Fibroblast of pulmonary artery (primary cell): ENCODE measurements at regions not wholly inside any gene's neighbourhood (a gene's known extent, or its start where the extent isn't known, plus 50 kb on each side); places are given as distances from the start of the nearest gene placed in this dataset.

Experiments used
- DNase-seq: peaks from one replicate; pipeline ENCODE4 v3.0.0-alpha.2; 2010; ENCODE audit warnings: low read depth
- H3K4me3 ChIP-seq: replicated peaks from 2 replicates; pipeline ENCODE4 v1.5.1; 2011; ENCODE audit warnings: low read depth, mild to moderate bottlenecking, control low read depth, low read length, moderate library complexity
- TF ChIP-seq, protein P1 (sequence below): IDR thresholded peaks from 2 replicates; pipeline ENCODE4 v1.5.1; 2011; ENCODE audit warnings: mild to moderate bottlenecking, control low read depth, low read length, inconsistent platforms; ENCODE audit errors: missing control alignments

DNA sequence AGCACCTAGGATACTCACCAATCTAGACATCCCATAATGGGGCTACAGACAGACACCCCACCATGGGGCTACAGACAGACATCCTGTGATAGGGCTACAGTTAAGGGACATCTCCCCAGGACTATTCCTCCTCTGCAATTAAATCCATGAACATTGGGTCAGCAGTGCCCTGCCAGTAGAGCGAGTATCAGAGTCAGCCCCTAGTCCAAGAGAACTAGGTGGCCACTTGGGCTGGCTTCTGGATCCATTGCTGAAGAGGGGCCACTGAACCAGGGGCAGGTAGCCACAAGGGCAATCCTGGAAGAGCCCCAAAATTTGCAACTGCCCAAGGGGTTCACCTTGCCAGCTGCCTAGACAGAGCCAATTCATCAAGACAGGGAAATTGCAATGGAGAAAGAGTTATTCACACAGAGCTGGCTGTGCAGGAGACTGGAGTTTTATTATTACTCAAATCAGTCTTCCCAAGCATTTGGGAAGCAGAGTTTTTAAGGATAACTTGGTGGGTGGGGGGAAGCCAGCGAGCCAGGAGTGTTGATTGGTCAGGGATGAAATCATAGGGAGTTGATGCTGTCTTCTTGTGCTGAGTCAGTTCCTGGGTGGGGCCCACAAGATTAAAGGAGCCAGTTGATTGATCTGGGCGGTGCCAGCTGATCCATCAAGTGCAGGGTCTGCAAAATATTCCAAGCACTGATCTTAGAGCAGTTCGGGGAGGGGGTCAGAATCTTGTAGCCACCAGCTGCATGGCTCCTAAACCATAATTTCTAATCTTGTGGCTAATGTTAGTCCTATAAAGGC is 170.2 kb upstream of the SMAD3 start:
- H3K4me3 ChIP-seq = no peak overlapping the region
- DNase-seq = no peak
- TF ChIP-seq, protein P1, sequence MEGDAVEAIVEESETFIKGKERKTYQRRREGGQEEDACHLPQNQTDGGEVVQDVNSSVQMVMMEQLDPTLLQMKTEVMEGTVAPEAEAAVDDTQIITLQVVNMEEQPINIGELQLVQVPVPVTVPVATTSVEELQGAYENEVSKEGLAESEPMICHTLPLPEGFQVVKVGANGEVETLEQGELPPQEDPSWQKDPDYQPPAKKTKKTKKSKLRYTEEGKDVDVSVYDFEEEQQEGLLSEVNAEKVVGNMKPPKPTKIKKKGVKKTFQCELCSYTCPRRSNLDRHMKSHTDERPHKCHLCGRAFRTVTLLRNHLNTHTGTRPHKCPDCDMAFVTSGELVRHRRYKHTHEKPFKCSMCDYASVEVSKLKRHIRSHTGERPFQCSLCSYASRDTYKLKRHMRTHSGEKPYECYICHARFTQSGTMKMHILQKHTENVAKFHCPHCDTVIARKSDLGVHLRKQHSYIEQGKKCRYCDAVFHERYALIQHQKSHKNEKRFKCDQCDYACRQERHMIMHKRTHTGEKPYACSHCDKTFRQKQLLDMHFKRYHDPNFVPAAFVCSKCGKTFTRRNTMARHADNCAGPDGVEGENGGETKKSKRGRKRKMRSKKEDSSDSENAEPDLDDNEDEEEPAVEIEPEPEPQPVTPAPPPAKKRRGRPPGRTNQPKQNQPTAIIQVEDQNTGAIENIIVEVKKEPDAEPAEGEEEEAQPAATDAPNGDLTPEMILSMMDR = no peak

- DNase-seq = no peak
- TF ChIP-seq, protein P1 = no peak
- no peak overlapping the region for H3K4me3 ChIP-seq
Observed at GRCh38 chr15:66895794-66896453, 169.5 kb upstream of the SMAD3 start.

DNA sequence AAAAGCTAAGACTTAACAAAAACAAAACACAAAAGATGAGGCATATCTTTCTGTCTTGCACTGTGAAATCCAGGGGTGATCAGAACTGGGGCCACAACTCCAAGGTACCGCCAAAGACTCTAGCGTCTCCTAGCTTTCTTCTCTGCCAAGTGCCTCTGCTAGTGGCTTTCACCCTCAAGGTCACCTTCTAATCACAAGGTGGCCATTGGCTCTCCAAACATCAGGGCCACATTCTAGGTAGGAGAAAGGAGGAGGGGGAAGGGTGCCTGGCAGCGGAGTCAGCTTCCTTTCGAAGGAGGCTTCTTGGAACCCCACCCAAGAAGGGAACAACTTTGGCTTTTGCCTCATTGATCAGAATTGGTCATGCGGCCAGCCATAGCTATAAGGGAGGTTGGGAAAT is 168.8 kb upstream of the SMAD3 start:
- TF ChIP-seq, protein P1 = no peak
- no peak overlapping the region for H3K4me3 ChIP-seq
- DNase-seq = no peak

GRCh38 chr15:66897416-66897815 is 168.0 kb upstream of the SMAD3 start:
- no peak overlapping the region for H3K4me3 ChIP-seq
- DNase-seq = no peak
- TF ChIP-seq, protein P1 = no peak

- DNase-seq = no peak
- H3K4me3 ChIP-seq = no peak overlapping the region
- TF ChIP-seq, protein P1 = no peak
Observed at GRCh38 chr15:66897971-66898370, 167.4 kb upstream of the SMAD3 start.

DNA sequence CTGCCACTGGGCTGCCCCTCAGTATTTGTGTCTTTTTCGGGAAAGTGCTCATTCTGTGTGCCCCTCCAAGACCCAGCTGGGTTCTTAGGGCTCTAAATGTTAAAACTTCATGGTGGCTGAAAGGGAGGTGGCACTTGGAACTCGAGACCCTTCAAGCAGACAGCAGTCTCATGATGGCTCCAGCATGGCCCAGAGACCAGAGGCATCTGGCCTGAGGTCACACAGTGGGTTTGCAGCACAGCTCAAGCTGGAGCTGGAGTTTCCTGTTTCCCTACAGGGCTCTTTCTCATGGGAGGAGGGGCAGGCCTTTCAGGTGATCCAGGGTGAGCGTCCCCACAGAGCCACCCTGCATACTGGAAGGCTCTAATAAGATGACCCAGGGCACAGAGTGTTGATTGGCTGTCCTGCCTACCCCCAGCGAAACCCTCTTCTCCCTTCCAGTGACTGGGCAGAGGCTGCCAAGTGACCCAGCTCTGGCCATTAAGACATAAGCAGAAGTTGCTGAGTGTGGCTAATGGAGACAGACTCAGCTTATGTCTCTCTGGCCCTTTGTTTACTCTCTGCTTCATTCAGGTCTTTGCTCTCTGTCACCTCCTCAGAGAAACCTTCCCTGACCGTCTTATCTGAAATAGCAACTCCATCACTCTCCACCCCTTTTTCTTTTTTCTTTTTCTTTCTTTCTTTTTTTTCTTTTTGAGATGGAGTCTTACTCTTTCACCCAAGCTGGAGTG is 166.6 kb upstream of the SMAD3 start:
- no peak for DNase-seq
- no peak overlapping the region for H3K4me3 ChIP-seq
- TF ChIP-seq, protein P1 = no peak
